ENCODE measurements at regions not wholly inside any gene's neighbourhood (a gene's known extent, or its start where the extent isn't known, plus 50 kb on each side); places are given as distances from the start of the nearest gene placed in this dataset.

DNA sequence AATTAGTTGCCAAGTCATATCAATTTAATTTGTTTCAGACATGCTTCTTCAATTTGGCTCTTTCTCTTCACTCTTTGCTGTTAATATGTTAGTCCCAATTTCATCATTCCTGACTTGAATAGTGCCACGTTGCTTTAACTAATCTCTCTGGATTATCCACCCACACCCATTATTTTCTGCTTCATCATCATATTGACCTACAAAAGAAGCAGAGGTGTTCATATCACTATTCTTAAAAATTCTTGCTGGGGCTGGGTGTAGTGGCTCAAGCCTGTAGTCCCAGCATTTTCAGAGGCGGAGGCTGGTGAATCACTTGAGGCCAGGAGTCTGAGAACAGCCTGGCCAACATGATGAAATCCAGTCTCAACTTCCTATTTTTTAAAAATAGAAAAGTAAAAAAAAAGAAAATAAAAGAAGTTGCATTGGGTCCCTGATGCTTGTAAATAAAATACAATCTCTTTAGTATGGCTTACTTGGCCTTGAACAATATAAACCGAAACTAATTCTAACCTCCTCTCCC is 65.7 kb upstream of the KCNIP4 start:
- DNase-seq: no peak

DNA sequence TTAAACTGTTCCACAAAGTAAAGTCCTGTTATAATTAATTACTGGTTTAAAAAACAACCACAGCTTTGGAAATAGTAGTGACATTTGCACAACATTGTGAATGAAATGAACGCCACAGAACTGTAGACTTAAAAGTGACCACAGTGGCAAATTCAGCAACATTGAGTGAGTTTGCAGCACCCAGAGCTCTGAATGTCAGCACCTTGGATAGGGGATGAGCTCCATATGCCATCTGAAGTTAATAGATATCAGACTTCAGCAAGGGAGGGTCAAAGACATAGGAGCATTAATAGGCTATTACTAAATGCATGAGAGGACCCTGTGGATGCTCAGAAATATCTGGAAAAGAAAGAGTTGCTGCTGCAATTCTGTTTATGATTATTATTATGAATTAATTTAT is 55.3 kb upstream of the KCNIP4 start:
- DNase-seq: no peak

Measured in NCI-H1092 (cell line).